GM12875 (cell line): ENCODE measurements at regions not wholly inside any gene's neighbourhood (a gene's known extent, or its start where the extent isn't known, plus 50 kb on each side); places are given as distances from the start of the nearest gene placed in this dataset.

Experiments used
- H3K4me3 ChIP-seq: one replicate; pipeline ENCODE4 v1.5.1; 2011; ENCODE audit warnings: low read depth, low read length, control low read depth
- CTCF ChIP-seq: IDR thresholded peaks from 2 replicates; pipeline ENCODE4 v1.5.1; 2011; ENCODE audit warnings: low read depth, mild to moderate bottlenecking, control low read depth, inconsistent platforms, low read length, moderate library complexity, borderline replicate concordance; ENCODE audit not compliant: insufficient read depth

GRCh38 chr3:162368417-162368816, 871.8 kb downstream of the OTOL1 start:
- H3K4me3 ChIP-seq = no peak overlapping the region
- no peak for TF ChIP-seq CTCF

GRCh38 chr3:162369306-162369705, 872.7 kb downstream of the OTOL1 start:
- no peak overlapping the region for H3K4me3 ChIP-seq
- TF ChIP-seq CTCF = no peak

GRCh38 chr3:162370141-162370540, 873.5 kb downstream of the OTOL1 start:
- H3K4me3 ChIP-seq = no peak overlapping the region
- no peak for TF ChIP-seq CTCF

- H3K4me3 ChIP-seq = no peak overlapping the region
- TF ChIP-seq CTCF = no peak
These were observed 880.2 kb downstream of the OTOL1 start for GRCh38 chr3:162376761-162377160.

GRCh38 chr3:162377608-162378007, 881.0 kb downstream of the OTOL1 start:
- no peak overlapping the region for H3K4me3 ChIP-seq
- no peak for TF ChIP-seq CTCF

- no peak overlapping the region for H3K4me3 ChIP-seq
- no peak for TF ChIP-seq CTCF
These were observed 888.8 kb downstream of the OTOL1 start for GRCh38 chr3:162385387-162385786.

- TF ChIP-seq CTCF = no peak
- H3K4me3 ChIP-seq = no peak overlapping the region
These were observed 894.3 kb downstream of the OTOL1 start for GRCh38 chr3:162390891-162391290.
